ENCODE measurements at regions not wholly inside any gene's neighbourhood (a gene's known extent, or its start where the extent isn't known, plus 50 kb on each side); places are given as distances from the start of the nearest gene placed in this dataset.

- no peak for DNase-seq (ENCODE audit: low read depth)
Measured at GRCh38 chr6:14903176-14904038, 342.5 kb upstream of the JARID2 start.

GRCh38 chr6:14905201-14905600 is 340.7 kb upstream of the JARID2 start:
- DNase-seq (ENCODE audit: low read depth) = no peak

- no peak for DNase-seq (ENCODE audit: low read depth)
Measured at GRCh38 chr6:14906621-14907020, 339.2 kb upstream of the JARID2 start.

- DNase-seq (ENCODE audit: low read depth) = no peak
Measured at GRCh38 chr6:14910692-14911547, 334.9 kb upstream of the JARID2 start.

DNA sequence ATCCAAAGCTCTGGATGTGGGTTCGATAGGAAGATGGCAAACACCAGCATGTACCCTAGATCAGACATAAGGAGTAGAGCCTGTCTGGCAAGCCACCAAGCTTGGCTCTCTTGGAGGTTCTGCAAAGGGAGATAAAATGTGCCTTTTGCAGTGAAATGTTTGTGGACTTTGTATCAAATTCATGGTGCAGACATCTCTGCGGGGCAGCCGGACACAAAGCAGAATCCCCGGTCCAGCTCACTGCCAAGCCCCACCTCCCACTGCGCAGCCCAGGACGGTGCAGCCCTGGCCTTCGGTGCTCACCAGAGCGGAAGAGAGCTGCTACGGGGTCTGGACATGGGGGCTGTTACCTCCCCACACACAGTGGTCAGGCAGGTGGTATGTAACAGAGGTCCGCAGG is 333.6 kb upstream of the JARID2 start:
- no peak for DNase-seq (ENCODE audit: low read depth)

GRCh38 chr6:14912706-14913105 is 333.2 kb upstream of the JARID2 start:
- DNase-seq (ENCODE audit: low read depth) = no peak

DNA sequence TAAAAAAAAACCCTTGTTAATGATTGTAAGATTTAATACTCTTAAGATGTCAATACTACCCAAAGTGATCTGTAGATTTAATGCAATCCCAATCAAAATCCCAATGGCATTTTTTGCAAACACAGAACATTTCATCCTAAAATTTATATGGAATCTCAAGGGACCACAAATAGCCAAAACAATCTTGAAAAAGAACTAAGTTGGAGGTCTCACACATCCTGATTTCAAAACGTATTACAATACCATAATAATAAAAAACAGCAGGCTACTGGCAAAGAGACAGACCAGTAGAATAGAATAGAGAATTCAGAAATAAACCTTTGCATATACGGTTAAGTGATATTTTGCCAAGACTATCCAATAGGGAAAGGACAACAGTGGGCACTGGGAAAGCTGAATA is 331.9 kb upstream of the JARID2 start:
- DNase-seq (ENCODE audit: low read depth) = no peak

GRCh38 chr6:14915888-14916832 is 329.7 kb upstream of the JARID2 start:
- DNase-seq (ENCODE audit: low read depth) = no peak

- DNase-seq (ENCODE audit: low read depth) = no peak
Measured at GRCh38 chr6:14917109-14917910, 328.6 kb upstream of the JARID2 start.

DNA sequence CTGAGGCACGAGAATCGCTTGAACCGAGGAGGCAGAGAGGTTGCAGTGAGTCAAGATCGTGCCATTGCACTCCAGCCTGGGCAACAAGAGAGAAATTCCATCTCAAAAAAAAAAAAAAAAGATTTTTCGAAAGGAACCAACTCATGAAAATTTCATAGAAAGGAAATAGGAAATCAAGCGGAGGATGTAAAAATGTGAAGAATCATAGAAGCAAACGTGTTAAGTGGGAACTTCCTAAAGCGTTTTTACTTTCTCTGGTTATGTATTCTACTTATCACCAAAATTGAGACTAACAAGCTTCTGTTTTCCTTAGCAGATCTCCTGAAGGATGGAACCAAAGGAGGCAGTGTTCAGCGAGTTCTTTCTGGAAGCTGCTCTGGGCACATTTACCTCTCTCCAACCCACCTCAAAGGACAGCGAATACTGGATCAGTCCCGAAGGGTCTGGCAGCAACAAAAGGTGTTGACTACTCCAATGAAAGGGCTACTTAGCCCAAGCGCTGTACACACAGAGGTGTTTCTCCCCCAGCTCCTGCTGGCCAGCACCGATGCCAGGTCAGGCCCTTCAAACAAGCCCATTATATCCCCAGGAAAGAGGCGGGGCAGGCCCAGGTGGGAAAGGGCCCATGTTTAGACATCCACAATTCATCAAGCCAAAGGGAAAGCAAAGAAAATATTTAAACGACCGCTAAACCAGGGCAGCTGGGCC is 327.5 kb upstream of the JARID2 start:
- no peak for DNase-seq (ENCODE audit: low read depth)

- DNase-seq (ENCODE audit: low read depth) = no peak
Measured at GRCh38 chr6:14919038-14919670, 326.7 kb upstream of the JARID2 start.

DNA sequence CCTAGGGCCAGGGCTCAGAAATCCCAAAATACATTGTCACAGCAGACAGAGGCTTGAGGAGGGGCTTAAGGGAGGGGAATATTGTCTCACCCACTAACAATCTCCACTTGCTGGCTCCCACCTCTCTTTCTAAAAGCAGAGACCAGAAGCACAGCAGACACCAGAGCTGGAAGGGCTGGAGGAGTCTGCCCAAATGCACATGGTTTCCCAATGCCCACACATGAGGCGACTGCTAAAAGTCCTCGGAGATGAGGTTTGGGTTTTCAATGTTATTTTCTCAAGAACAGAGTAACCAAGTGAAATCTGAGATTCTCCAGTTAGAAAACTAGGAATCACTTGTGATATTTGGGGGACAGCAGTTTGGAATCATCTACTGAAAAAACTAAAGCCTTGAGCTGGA is 325.6 kb upstream of the JARID2 start:
- DNase-seq (ENCODE audit: low read depth) = no peak

DNA sequence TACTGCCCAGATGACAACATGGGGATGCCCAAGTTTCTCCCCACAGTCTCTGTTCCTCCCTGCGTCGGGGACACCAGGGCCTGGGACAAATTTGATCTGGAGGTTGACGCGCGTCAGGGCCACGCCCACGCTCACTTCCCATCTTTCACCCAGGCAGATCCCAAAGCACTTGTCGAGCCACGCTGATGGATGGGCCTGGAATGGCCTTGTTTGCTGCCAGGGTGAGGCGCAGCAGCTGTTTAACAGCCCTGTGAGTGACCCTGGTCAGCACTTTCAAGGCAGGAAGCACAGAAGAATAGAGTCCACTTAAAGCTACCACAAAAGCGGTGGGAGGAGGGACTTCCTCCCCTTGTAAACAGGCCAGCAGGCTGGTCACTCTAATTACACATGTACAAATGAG is 324.7 kb upstream of the JARID2 start:
- DNase-seq (ENCODE audit: low read depth) = no peak

- no peak for DNase-seq (ENCODE audit: low read depth)
Measured at GRCh38 chr6:14921878-14922671, 323.8 kb upstream of the JARID2 start.

- no peak for DNase-seq (ENCODE audit: low read depth)
Measured at GRCh38 chr6:14922706-14923460, 323.0 kb upstream of the JARID2 start.

GRCh38 chr6:14924126-14925024 is 321.5 kb upstream of the JARID2 start:
- no peak for DNase-seq (ENCODE audit: low read depth)

DNA sequence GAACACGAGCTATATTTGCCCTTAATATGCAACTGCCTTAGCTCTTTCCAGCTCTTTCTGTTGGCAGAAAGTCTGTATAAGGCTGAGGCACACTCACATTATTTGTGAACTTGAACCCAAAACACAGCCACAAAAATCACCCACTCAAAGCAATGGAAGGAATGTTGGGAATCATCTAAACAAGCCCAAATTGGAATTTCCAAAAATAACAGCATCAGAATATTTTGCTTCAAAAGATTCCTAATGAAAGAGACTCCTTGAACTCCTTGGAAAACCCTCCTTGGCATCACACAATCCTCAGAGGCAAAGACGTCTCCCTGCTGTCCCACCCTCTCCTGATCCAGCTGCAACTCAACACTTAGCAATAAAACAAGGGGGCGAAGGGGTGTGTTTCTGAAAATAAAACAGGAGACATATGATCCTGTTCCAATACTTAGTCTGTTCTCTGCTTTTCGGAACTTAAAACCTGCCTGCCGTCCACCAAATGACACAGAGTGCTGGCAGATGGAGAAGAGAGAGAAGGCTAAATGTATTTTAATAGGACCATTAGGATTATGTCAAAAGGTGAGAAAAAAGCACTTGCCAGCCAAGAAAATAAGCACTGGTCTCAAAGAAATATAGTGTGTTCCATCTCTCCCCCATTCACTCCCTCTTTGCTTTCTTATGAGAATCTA is 320.7 kb upstream of the JARID2 start:
- no peak for DNase-seq (ENCODE audit: low read depth)

All from HS-5 (cell line).